Sigmoid colon (tissue), 4 donors: ENCODE measurements at regions not wholly inside any gene's neighbourhood (a gene's known extent, or its start where the extent isn't known, plus 50 kb on each side); places are given as distances from the start of the nearest gene placed in this dataset.

Experiments used
- EP300 ChIP-seq, 4 donors: sonication (generic); formaldehyde crosslinking; IDR thresholded peaks; one replicate each; pipeline ENCODE4 v1.6.1; 2017; ENCODE audit warnings: antibody characterized with exemption in 4 of 4
- POLR2A ChIP-seq, 2 donors: fragments of 450-650 bp; IDR thresholded peaks; one replicate each; pipeline ENCODE4 v1.6.1; 2016; ENCODE audit warnings: antibody characterized with exemption in 2 of 2, mild to moderate bottlenecking in 2 of 2, moderate library complexity in 2 of 2
- POLR2AphosphoS5 ChIP-seq, 4 donors: sonication (generic); formaldehyde crosslinking; IDR thresholded peaks; one replicate each; pipeline ENCODE4 v1.6.1; 2017; ENCODE audit warnings: antibody characterized with exemption in 4 of 4
- TF ChIP-seq, protein P1 (sequence below), 4 experiments: fragments of 450-650 bp in 3 of 4; fragments of 200-600 bp in 1 of 4; IDR thresholded peaks; one replicate each; pipeline ENCODE4 v1.5.1; 2016 to 2019; ENCODE audit warnings: antibody characterized with exemption in 4 of 4, mild to moderate bottlenecking in 3 of 4, moderate library complexity in 2 of 4

DNA sequence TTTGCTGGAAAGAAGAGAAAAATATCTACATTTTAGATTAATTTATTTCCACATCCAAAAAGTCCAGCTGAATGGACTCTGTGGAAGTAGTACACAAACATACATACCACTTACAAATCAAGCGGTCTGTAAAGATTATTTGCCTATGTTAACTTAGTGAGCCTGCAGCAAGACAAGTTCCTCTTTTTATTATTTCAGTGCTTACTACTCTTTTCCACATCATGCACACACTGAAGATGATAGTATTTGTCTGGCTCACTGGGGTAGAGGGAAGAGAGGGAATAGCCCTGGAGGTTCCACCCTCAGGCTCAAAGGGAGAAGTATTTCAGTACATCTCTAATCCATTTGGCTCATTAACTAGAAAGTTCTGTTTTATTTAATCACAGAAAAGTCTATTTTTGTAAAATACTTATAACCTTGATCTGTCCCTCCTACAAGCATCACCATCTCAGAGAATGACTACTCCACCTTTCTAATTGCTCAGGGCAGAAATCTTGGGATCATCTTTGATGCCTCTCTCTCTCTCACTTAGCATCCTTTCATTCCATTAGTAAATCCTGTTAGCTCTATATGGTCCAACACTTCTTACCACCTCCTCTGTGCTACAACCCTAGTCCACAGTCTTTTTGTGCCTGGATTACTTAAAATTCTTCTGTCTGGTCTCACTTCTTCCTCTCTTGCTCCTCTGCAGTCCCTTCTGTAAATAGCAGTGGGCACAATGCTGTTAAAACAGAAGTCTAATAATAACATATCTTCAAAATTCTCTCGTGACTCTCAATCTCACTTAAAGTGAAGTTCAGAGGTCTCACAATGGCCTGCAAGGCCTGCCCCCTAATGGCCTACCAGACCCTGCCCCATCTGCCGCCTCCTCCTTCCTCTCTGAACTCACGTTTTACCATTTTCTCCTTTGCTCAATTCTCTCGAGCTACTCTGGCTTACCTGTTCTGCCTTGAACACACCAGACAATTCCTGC, 64.3 kb upstream of the CCDC6 start:
- TF ChIP-seq, protein P1, sequence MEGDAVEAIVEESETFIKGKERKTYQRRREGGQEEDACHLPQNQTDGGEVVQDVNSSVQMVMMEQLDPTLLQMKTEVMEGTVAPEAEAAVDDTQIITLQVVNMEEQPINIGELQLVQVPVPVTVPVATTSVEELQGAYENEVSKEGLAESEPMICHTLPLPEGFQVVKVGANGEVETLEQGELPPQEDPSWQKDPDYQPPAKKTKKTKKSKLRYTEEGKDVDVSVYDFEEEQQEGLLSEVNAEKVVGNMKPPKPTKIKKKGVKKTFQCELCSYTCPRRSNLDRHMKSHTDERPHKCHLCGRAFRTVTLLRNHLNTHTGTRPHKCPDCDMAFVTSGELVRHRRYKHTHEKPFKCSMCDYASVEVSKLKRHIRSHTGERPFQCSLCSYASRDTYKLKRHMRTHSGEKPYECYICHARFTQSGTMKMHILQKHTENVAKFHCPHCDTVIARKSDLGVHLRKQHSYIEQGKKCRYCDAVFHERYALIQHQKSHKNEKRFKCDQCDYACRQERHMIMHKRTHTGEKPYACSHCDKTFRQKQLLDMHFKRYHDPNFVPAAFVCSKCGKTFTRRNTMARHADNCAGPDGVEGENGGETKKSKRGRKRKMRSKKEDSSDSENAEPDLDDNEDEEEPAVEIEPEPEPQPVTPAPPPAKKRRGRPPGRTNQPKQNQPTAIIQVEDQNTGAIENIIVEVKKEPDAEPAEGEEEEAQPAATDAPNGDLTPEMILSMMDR (IDR thresholded peaks at IDR 0.05), result no peak
- TF ChIP-seq POLR2A (IDR thresholded peaks at IDR 0.05) (no peak), EP300 (IDR thresholded peaks at IDR 0.05) (no peak), POLR2AphosphoS5 (IDR thresholded peaks at IDR 0.05) (no peak)
